ENCODE measurements at regions not wholly inside any gene's neighbourhood (a gene's known extent, or its start where the extent isn't known, plus 50 kb on each side); places are given as distances from the start of the nearest gene placed in this dataset.

- TF ChIP-seq CTCF (IDR thresholded peaks at IDR 0.05) (no peak), POLR2A (IDR thresholded peaks at IDR 0.05) (no peak)
Measured at GRCh38 chr13:37495046-37495445, 103.5 kb downstream of the POSTN start.

Measured in sigmoid colon (tissue), 3 donors.